Fibroblast of lung (primary cell): ENCODE measurements at regions not wholly inside any gene's neighbourhood (a gene's known extent, or its start where the extent isn't known, plus 50 kb on each side); places are given as distances from the start of the nearest gene placed in this dataset.

ENCODE experiments used
- DNase-seq, 2 donors: peaks; one replicate each; pipeline versions ENCODE4 v3.0.0 to v3.0.0-alpha.2; 2010; ENCODE audit warnings: low read depth in 2 of 2
- H2AFZ ChIP-seq: 2 replicates; pipeline ENCODE4 v1.5.1; 2012; ENCODE audit warnings: low read length, control low read depth, inconsistent platforms
- H3K27ac ChIP-seq: 2 replicates; pipeline ENCODE4 v1.5.1; 2011; ENCODE audit warnings: low read length, control low read depth; ENCODE audit not compliant: insufficient read depth
- H3K27me3 ChIP-seq: 2 replicates; pipeline ENCODE4 v1.5.1; 2011; ENCODE audit warnings: mild to moderate bottlenecking, low read length; ENCODE audit not compliant: control insufficient read depth, insufficient read depth
- H3K36me3 ChIP-seq: 2 replicates; pipeline ENCODE4 v1.5.1; 2011; ENCODE audit warnings: low read length; ENCODE audit not compliant: control insufficient read depth, insufficient read depth
- H3K4me1 ChIP-seq: 2 replicates; pipeline ENCODE4 v1.5.1; 2011; ENCODE audit warnings: low read length; ENCODE audit not compliant: control insufficient read depth, insufficient read depth; ENCODE audit errors: extremely low read depth
- H3K4me2 ChIP-seq: 2 replicates; pipeline ENCODE4 v1.5.1; 2011; ENCODE audit warnings: low read length, control low read depth; ENCODE audit not compliant: insufficient read depth; ENCODE audit errors: extremely low read depth
- H3K4me3 ChIP-seq, 4 experiments: fragments of 200-600 bp in 1 of 4; sonication (generic) in 1 of 4; replicated peaks in 1 of 4; 2 replicates each; pipeline ENCODE4 v1.5.1; 2011 to 2016; ENCODE audit warnings: low read length in 4 of 4, low read depth in 3 of 4, mild to moderate bottlenecking in 3 of 4, control low read depth in 2 of 4, inconsistent platforms in 1 of 4, mixed read lengths in 1 of 4; ENCODE audit not compliant: insufficient read depth in 1 of 4; ENCODE audit errors: control extremely low read depth in 1 of 4
- H3K79me2 ChIP-seq: 2 replicates; pipeline ENCODE4 v1.5.1; 2012; ENCODE audit warnings: mild to moderate bottlenecking, low read length, inconsistent platforms; ENCODE audit not compliant: control insufficient read depth, insufficient read depth
- H3K9ac ChIP-seq: 2 replicates; pipeline ENCODE4 v1.5.1; 2011; ENCODE audit warnings: mild to moderate bottlenecking, low read length, control low read depth; ENCODE audit not compliant: insufficient read depth
- H3K9me3 ChIP-seq: 2 replicates; pipeline ENCODE4 v1.5.1; 2012; ENCODE audit warnings: low read depth, low read length; ENCODE audit not compliant: control insufficient read depth, insufficient read depth
- H4K20me1 ChIP-seq: 2 replicates; pipeline ENCODE4 v1.5.1; 2011; ENCODE audit warnings: low read length; ENCODE audit not compliant: control insufficient read depth, insufficient read depth; ENCODE audit errors: extremely low read depth
- CTCF ChIP-seq, 2 donors: IDR thresholded peaks in 1 of 2; conservative IDR thresholded peaks in 1 of 2; 1 replicate in 1 of 2; 2 replicates in 1 of 2; pipeline ENCODE4 v1.5.1; 2011 to 2012; ENCODE audit warnings: low read length in 2 of 2, control low read depth in 1 of 2, inconsistent platforms in 1 of 2, low read depth in 1 of 2, mild to moderate bottlenecking in 1 of 2
- EZH2 ChIP-seq: IDR thresholded peaks from 2 replicates; pipeline ENCODE4 v1.5.1; 2012; ENCODE audit warnings: low read length, control low read depth, mild to moderate bottlenecking; ENCODE audit errors: missing control alignments

DNA sequence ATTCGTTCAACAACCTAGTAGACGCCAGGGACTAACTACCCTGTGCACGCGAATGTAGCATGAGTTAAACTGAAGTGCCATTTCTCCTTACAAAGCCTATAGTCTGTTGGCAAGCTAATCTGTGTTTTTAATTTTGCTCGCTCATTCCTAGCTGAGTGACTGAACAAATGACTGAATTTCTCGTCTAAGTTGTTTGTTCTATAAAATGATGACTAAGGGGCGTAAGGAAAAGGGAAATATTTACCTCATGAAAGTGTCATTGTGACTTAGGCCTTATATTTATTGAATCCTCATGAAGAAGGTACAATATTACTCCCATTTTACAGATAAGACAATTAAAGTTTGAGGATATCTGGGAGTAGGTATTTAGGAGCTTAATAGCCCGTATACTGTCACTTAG is 818.3 kb upstream of the ALCAM start:
- Histone ChIP-seq H3K9me3 (no peaks in the 10 kb centered on the region), H3K79me2 (no peaks in the 10 kb centered on the region), H4K20me1 (no peaks in the 10 kb centered on the region), H3K36me3 (no peaks in the 10 kb centered on the region), H3K4me2 (no peak overlapping the region), H3K27ac (no peak overlapping the region), H3K27me3 (no peaks in the 10 kb centered on the region), H3K9ac (no peak overlapping the region), H2AFZ (no peak overlapping the region), H3K4me1 (no peaks in the 10 kb centered on the region), H3K4me3 (no peak overlapping the region)
- TF ChIP-seq EZH2 (no peak), CTCF (conservative IDR thresholded peaks at IDR 0.05 in 1 of 2, IDR thresholded peaks at IDR 0.05 in 1 of 2; ENCODE audit: low read depth in 1 of 2, low read length in 2 of 2) (no peak)
- DNase-seq, result no peak

- H3K36me3 ChIP-seq, result no peaks in the 10 kb centered on the region
- H3K27ac ChIP-seq, result no peak overlapping the region
- H3K4me2 ChIP-seq, result no peak overlapping the region
- H3K4me3 ChIP-seq, result no peak overlapping the region
- peak in 1 of 2 donors; percentile 69 for DNase-seq
- H3K9ac ChIP-seq, result no peak overlapping the region
- H3K9me3 ChIP-seq, result no peaks in the 10 kb centered on the region
- H3K79me2 ChIP-seq, result no peaks in the 10 kb centered on the region
- TF ChIP-seq EZH2 (no peak), CTCF (conservative IDR thresholded peaks at IDR 0.05 in 1 of 2, IDR thresholded peaks at IDR 0.05 in 1 of 2; ENCODE audit: low read depth in 1 of 2, low read length in 2 of 2) (no peak)
- H3K27me3 ChIP-seq, result no peaks in the 10 kb centered on the region
- H3K4me1 ChIP-seq, result no peaks in the 10 kb centered on the region
- no peak overlapping the region for H2AFZ ChIP-seq
- no peaks in the 10 kb centered on the region for H4K20me1 ChIP-seq
Observed at GRCh38 chr3:104549099-104549714, 817.5 kb upstream of the ALCAM start.

DNA sequence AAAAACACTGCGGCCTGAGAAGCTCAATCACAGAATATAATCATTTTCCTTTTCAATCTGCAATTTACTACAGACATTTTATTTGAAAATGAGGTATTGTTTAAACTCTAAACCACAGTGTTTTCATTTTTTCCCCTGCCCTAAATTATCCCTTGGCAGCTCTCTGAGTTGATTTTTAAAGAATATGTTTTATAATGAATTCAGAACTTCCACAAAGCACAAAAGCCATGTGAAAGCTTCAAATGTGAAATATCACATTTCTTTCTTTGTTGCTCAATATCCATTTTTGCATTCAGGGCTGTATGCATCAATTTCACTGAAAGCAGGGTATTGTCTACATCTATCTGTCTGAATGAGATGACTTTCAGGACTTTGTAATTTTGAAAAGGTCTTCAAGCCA is 813.6 kb upstream of the ALCAM start:
- no peak overlapping the region for H3K27ac ChIP-seq
- no peaks in the 10 kb centered on the region for H3K27me3 ChIP-seq
- no peak overlapping the region for H3K4me3 ChIP-seq
- no peaks in the 10 kb centered on the region for H3K79me2 ChIP-seq
- H4K20me1 ChIP-seq, result no peaks in the 10 kb centered on the region
- H3K9ac ChIP-seq, result no peak overlapping the region
- no peaks in the 10 kb centered on the region for H3K36me3 ChIP-seq
- H3K9me3 ChIP-seq, result no peaks in the 10 kb centered on the region
- DNase-seq, result no peak
- H3K4me1 ChIP-seq, result no peaks in the 10 kb centered on the region
- TF ChIP-seq EZH2, result no peak
- TF ChIP-seq CTCF (conservative IDR thresholded peaks at IDR 0.05 in 1 of 2, IDR thresholded peaks at IDR 0.05 in 1 of 2; ENCODE audit: low read depth in 1 of 2, low read length in 2 of 2), result no peak
- H2AFZ ChIP-seq, result no peak overlapping the region
- H3K4me2 ChIP-seq, result no peak overlapping the region
